ENCODE measurements at regions not wholly inside any gene's neighbourhood (a gene's known extent, or its start where the extent isn't known, plus 50 kb on each side); places are given as distances from the start of the nearest gene placed in this dataset.

- no peak for DNase-seq
Measured at GRCh38 chr6:91149246-91149955, 562.5 kb upstream of the MAP3K7 start.

- no peak for DNase-seq
Measured at GRCh38 chr6:91144126-91144525, 557.3 kb upstream of the MAP3K7 start.

GRCh38 chr6:91142154-91142553 is 555.3 kb upstream of the MAP3K7 start:
- DNase-seq: no peak

GRCh38 chr6:91141346-91141745 is 554.5 kb upstream of the MAP3K7 start:
- no peak for DNase-seq

GRCh38 chr6:91140449-91140848 is 553.6 kb upstream of the MAP3K7 start:
- no peak for DNase-seq

- DNase-seq: peak; percentile 25
Measured at GRCh38 chr6:91137286-91137685, 550.4 kb upstream of the MAP3K7 start.

- DNase-seq: no peak
Measured at GRCh38 chr6:91135406-91136103, 548.7 kb upstream of the MAP3K7 start.

GRCh38 chr6:91132461-91132860 is 545.6 kb upstream of the MAP3K7 start:
- no peak for DNase-seq

GRCh38 chr6:91130126-91130525 is 543.3 kb upstream of the MAP3K7 start:
- no peak for DNase-seq

GRCh38 chr6:91127752-91128151 is 540.9 kb upstream of the MAP3K7 start:
- no peak for DNase-seq

GRCh38 chr6:91126876-91127275 is 540.0 kb upstream of the MAP3K7 start:
- DNase-seq: no peak

- DNase-seq: no peak
Measured at GRCh38 chr6:91117550-91117949, 530.7 kb upstream of the MAP3K7 start.

GRCh38 chr6:91114123-91114708 is 527.3 kb upstream of the MAP3K7 start:
- no peak for DNase-seq

- no peak for DNase-seq
Measured at GRCh38 chr6:91106083-91106482, 519.2 kb upstream of the MAP3K7 start.

- no peak for DNase-seq
Measured at GRCh38 chr6:91105532-91105931, 518.7 kb upstream of the MAP3K7 start.

- no peak for DNase-seq
Measured at GRCh38 chr6:91099479-91099878, 512.6 kb upstream of the MAP3K7 start.

GRCh38 chr6:91098006-91098405 is 511.1 kb upstream of the MAP3K7 start:
- peak; percentile 84 for DNase-seq

GRCh38 chr6:91097364-91097763 is 510.5 kb upstream of the MAP3K7 start:
- peak; percentile 81 for DNase-seq

GRCh38 chr6:91094806-91095475 is 508.1 kb upstream of the MAP3K7 start:
- no peak for DNase-seq

- DNase-seq: no peak
Measured at GRCh38 chr6:91094341-91094740, 507.5 kb upstream of the MAP3K7 start.

GRCh38 chr6:91088976-91089375 is 502.1 kb upstream of the MAP3K7 start:
- DNase-seq: no peak

- peak; percentile 66 for DNase-seq
Measured at GRCh38 chr6:91088515-91088914, 501.6 kb upstream of the MAP3K7 start.

- DNase-seq: peak; percentile 86
Measured at GRCh38 chr6:91087908-91088307, 501.0 kb upstream of the MAP3K7 start.

- peak; percentile 31 for DNase-seq
Measured at GRCh38 chr6:91083211-91083610, 496.3 kb upstream of the MAP3K7 start.

Data from NCI-H446 treated with DMSO at 0.1 percent for 48 hours (cell line).